ENCODE measurements at regions not wholly inside any gene's neighbourhood (a gene's known extent, or its start where the extent isn't known, plus 50 kb on each side); places are given as distances from the start of the nearest gene placed in this dataset.
"Not testable (repeated sequence)": the region's sequence is repeated elsewhere in the genome, so short reads cannot be mapped to it uniquely, and the experiment has no call there.

DNA sequence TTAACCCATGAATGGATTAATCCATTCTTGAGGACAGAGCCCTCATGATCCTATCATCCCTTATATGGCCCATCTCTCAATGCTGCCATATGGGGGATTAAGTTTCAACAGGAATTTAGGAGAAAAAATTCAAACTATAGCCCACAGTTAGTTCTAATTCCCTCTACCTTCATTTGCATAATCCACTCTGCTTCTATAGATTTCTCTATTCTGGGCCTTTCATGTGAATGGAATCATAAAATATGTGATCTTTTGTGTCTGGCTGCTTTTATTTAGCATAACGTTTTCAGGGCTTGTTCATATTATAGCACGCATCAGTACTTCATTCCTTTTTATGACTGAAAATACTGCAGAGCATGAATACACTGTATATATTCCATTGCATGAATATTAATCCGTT is 55.4 kb downstream of the CTSL start:
- ChIA-PET CTCF (no interaction called here), POLR2A (no interaction called here)
- TF ChIP-seq CTCF (IDR thresholded peaks at IDR 0.05; ENCODE audit: insufficient read depth, low read length, missing control alignments): no peak
- H3K4me3 ChIP-seq (ENCODE audit: low read depth, low read length): no peak overlapping the region
- DNase-seq (ENCODE audit: low read depth, low spot score): no peak

- ChIA-PET POLR2A (no interaction called here), CTCF (no interaction called here)
- no peak for TF ChIP-seq CTCF (IDR thresholded peaks at IDR 0.05; ENCODE audit: insufficient read depth, low read length, missing control alignments)
- no peak overlapping the region for H3K4me3 ChIP-seq (ENCODE audit: low read depth, low read length)
- DNase-seq (ENCODE audit: low read depth, low spot score): no peak
Observed at GRCh38 chr9:87783180-87783579, 57.3 kb downstream of the CTSL start.

GRCh38 chr9:87785315-87785970 is 59.5 kb downstream of the CTSL start:
- CTCF ChIA-PET; POLR2A ChIA-PET; H3K4me3 ChIP-seq (ENCODE audit: low read depth, low read length); DNase-seq (ENCODE audit: low read depth, low spot score): not testable (repeated sequence)

GRCh38 chr9:87786423-87786822 is 60.5 kb downstream of the CTSL start:
- CTCF ChIA-PET: interaction anchor here (1.7 kb wide), 1 partner anchor 26 kb away, joined by 3 read pairs; no protein-coding TSS in a partner anchor
- POLR2A ChIA-PET: no interaction called here
- no peak for DNase-seq (ENCODE audit: low read depth, low spot score)
- H3K4me3 ChIP-seq (ENCODE audit: low read depth, low read length): no peak overlapping the region
- no peak for TF ChIP-seq CTCF (IDR thresholded peaks at IDR 0.05; ENCODE audit: insufficient read depth, low read length, missing control alignments)

DNA sequence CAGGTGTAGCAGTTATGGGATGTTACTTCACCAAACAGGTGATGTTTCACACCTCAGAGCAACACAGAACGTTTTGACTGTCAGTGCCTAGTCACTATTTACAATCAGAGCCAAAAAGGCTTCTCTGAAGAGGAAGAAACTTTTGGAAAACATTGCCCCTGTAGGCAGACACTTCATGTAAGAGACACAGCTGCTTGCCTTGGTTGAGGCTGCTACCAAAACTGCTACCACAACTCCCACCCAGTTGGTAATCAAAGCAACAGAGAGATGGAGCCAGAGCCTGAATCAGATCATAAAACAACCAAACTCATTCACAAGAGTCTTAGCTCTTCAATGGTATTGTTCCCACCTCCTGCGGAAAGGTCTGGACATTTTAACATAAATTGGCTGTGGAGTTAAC is 61.0 kb downstream of the CTSL start:
- H3K4me3 ChIP-seq (ENCODE audit: low read depth, low read length): no peak overlapping the region
- no peak for TF ChIP-seq CTCF (IDR thresholded peaks at IDR 0.05; ENCODE audit: insufficient read depth, low read length, missing control alignments)
- DNase-seq (ENCODE audit: low read depth, low spot score): no peak
- CTCF ChIA-PET: interaction anchor here (1.7 kb wide), 1 partner anchor 25 kb away, joined by 3 read pairs; no protein-coding TSS in a partner anchor
- POLR2A ChIA-PET: no interaction called here

DNA sequence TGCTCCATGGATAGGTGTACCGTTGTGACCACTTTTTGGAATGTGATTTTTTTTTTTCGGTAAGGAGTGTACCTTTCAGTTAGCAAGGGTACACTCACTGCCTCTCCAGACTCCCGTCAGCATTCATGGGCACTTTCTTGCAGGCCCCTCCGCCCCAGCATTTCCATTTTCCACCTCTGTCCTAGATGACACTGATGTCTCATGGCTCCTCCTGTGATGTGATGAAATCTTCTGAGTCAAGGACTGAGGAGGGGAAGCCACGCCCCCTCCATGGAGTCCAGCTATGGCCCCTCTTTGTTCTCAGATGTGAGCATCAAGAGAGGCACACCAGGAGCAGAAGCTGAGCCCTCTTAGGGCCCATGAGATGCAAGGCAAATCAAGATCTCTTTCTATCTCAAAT is 61.8 kb downstream of the CTSL start:
- TF ChIP-seq CTCF (IDR thresholded peaks at IDR 0.05; ENCODE audit: insufficient read depth, low read length, missing control alignments): no peak
- DNase-seq (ENCODE audit: low read depth, low spot score): no peak
- ChIA-PET CTCF (interaction anchor here (1.7 kb wide), 1 partner anchor 24 kb away, joined by 3 read pairs; no protein-coding TSS in a partner anchor), POLR2A (no interaction called here)
- H3K4me3 ChIP-seq (ENCODE audit: low read depth, low read length): no peak overlapping the region

DNA sequence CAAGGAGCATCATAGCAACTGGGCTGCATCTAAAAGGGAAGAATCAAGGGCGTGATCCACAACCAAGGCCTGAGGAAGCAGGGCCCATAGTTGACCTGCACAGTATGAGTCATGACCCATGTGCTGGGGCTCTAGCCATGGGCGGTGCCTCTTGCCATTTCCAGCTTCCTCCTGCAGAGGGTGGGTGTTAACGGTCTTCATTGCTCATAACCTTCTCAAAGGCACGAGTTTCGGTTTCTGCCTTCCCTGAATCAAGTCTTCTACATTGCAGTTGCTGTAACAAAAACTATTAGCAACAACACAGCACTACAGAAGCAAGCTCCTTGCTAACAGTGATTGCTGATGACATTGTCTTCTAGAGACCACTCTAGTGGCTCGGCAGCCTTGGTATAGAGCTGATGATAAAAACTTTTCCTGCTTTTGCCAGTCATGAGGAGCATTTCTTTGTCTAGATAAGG is 66.9 kb downstream of the CTSL start:
- POLR2A ChIA-PET: interaction anchor here (1.0 to 1.3 kb wide), 3 partner anchors 67 to 94 kb away, joined by 3 read pairs; partner anchors contain the start of gene CTSL
- no peak for TF ChIP-seq CTCF (IDR thresholded peaks at IDR 0.05; ENCODE audit: insufficient read depth, low read length, missing control alignments)
- no peak overlapping the region for H3K4me3 ChIP-seq (ENCODE audit: low read depth, low read length)
- CTCF ChIA-PET: interaction anchor here (0.8 to 1.6 kb wide), 4 partner anchors 19 to 113 kb away, joined by 3 to 8 read pairs (median 4); no protein-coding TSS in a partner anchor
- DNase-seq (ENCODE audit: low read depth, low spot score): no peak

All from AG04449 (cell line).